SK-N-SH (cell line): ENCODE measurements at regions not wholly inside any gene's neighbourhood (a gene's known extent, or its start where the extent isn't known, plus 50 kb on each side); places are given as distances from the start of the nearest gene placed in this dataset.

ENCODE experiments used
- EP300 ChIP-seq, 2 experiments: IDR thresholded peaks; 2 replicates each; pipeline versions ENCODE4 v1.4.0 to v1.6.1; 2012; ENCODE audit warnings: borderline replicate concordance in 1 of 2, low read depth in 1 of 2, low read length in 1 of 2
- TAF1 ChIP-seq: IDR thresholded peaks from 2 replicates; pipeline ENCODE4 v1.6.1; 2012; ENCODE audit warnings: low read depth, mild to moderate bottlenecking, low read length, moderate library complexity, borderline replicate concordance
- TF ChIP-seq, protein P1 (sequence below): fragments of 200-600 bp; sonication (generic); IDR thresholded peaks from 2 replicates; pipeline ENCODE4 v1.6.1; 2017; ENCODE audit warnings: antibody characterized with exemption, mild to moderate bottlenecking, moderate library complexity

DNA sequence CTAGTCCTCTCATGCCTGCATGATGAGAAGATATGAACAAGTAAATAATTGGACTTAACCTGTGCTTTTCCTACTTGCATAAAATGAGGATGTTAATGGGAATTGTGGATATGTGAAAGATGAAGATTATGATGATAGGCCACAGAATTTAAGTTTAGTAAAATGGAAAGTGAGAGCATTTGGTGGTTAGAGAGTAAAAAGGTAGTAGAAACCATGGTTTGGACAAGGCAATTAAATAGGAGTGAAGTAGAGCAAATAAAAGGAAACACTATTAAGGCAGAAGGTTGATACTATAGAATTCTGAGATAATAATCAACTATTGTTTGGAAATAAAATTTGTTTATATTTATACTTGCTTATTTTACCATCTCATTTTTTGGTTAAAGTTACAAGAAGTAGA is 1162.5 kb downstream of the MRPL39 start:
- TF ChIP-seq, protein P1, sequence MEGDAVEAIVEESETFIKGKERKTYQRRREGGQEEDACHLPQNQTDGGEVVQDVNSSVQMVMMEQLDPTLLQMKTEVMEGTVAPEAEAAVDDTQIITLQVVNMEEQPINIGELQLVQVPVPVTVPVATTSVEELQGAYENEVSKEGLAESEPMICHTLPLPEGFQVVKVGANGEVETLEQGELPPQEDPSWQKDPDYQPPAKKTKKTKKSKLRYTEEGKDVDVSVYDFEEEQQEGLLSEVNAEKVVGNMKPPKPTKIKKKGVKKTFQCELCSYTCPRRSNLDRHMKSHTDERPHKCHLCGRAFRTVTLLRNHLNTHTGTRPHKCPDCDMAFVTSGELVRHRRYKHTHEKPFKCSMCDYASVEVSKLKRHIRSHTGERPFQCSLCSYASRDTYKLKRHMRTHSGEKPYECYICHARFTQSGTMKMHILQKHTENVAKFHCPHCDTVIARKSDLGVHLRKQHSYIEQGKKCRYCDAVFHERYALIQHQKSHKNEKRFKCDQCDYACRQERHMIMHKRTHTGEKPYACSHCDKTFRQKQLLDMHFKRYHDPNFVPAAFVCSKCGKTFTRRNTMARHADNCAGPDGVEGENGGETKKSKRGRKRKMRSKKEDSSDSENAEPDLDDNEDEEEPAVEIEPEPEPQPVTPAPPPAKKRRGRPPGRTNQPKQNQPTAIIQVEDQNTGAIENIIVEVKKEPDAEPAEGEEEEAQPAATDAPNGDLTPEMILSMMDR: no peak
- TF ChIP-seq TAF1 (no peak), EP300 (IDR thresholded peaks at IDR 0.05; ENCODE audit: borderline replicate concordance in 1 of 2, low read depth in 1 of 2, low read length in 1 of 2) (no peak)
